AG10803 (cell line): ENCODE measurements at regions not wholly inside any gene's neighbourhood (a gene's known extent, or its start where the extent isn't known, plus 50 kb on each side); places are given as distances from the start of the nearest gene placed in this dataset.

Source experiments
- DNase-seq: peaks from one replicate; pipeline ENCODE4 v3.0.0; 2010; ENCODE audit warnings: low read depth
- H3K4me3 ChIP-seq: 2 replicates; pipeline ENCODE4 v1.5.1; 2011; ENCODE audit warnings: mild to moderate bottlenecking, low read length, control low read depth
- TF ChIP-seq, protein P1 (sequence below): conservative IDR thresholded peaks from 2 replicates; pipeline ENCODE4 v1.5.1; 2011; ENCODE audit warnings: mild to moderate bottlenecking, low read length, control low read depth, inconsistent platforms

DNA sequence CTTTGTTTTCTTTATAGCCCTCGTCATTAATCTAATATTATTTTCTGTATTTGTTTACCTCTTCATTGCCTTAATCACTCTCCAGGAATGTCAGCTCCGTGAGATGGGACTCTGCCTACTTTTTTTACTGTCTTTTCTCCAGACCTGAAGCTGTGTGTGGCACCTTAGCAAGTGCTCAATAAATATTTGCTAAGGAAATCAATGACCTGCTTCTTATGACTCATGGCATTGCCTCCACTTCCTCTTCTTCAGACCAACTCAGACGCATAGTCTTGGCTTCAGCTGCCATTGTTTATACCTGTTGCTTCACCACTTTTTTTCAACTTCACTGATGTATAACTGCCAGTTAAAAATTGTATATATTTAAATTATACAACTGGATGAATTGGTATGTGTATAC, 218.5 kb upstream of the CMC1 start:
- no peak overlapping the region for H3K4me3 ChIP-seq
- TF ChIP-seq, protein P1, sequence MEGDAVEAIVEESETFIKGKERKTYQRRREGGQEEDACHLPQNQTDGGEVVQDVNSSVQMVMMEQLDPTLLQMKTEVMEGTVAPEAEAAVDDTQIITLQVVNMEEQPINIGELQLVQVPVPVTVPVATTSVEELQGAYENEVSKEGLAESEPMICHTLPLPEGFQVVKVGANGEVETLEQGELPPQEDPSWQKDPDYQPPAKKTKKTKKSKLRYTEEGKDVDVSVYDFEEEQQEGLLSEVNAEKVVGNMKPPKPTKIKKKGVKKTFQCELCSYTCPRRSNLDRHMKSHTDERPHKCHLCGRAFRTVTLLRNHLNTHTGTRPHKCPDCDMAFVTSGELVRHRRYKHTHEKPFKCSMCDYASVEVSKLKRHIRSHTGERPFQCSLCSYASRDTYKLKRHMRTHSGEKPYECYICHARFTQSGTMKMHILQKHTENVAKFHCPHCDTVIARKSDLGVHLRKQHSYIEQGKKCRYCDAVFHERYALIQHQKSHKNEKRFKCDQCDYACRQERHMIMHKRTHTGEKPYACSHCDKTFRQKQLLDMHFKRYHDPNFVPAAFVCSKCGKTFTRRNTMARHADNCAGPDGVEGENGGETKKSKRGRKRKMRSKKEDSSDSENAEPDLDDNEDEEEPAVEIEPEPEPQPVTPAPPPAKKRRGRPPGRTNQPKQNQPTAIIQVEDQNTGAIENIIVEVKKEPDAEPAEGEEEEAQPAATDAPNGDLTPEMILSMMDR = no peak
- no peak for DNase-seq

DNA sequence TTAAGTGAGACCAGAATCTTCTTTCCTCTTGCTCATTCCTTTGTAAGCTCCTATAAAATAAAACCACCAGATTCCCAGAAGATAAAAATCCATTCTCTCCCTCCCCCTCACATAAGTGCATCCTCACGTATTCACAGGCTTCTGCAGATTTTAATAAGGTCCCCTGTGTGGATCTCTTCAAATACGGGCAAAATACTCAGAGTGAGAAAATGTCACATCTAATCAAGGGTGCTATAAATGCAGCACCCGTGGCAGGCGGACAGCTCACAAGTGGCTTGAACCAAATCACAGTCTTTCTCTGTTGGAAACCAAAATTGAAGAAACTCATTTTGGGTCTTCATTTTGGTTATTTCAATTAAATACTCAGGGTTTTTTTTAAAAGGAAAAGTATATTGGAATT, 212.9 kb upstream of the CMC1 start:
- no peak for DNase-seq
- no peak overlapping the region for H3K4me3 ChIP-seq
- TF ChIP-seq, protein P1 = no peak

GRCh38 chr3:28033059-28033784, 208.2 kb upstream of the CMC1 start:
- TF ChIP-seq, protein P1 = no peak
- no peak for DNase-seq

DNA sequence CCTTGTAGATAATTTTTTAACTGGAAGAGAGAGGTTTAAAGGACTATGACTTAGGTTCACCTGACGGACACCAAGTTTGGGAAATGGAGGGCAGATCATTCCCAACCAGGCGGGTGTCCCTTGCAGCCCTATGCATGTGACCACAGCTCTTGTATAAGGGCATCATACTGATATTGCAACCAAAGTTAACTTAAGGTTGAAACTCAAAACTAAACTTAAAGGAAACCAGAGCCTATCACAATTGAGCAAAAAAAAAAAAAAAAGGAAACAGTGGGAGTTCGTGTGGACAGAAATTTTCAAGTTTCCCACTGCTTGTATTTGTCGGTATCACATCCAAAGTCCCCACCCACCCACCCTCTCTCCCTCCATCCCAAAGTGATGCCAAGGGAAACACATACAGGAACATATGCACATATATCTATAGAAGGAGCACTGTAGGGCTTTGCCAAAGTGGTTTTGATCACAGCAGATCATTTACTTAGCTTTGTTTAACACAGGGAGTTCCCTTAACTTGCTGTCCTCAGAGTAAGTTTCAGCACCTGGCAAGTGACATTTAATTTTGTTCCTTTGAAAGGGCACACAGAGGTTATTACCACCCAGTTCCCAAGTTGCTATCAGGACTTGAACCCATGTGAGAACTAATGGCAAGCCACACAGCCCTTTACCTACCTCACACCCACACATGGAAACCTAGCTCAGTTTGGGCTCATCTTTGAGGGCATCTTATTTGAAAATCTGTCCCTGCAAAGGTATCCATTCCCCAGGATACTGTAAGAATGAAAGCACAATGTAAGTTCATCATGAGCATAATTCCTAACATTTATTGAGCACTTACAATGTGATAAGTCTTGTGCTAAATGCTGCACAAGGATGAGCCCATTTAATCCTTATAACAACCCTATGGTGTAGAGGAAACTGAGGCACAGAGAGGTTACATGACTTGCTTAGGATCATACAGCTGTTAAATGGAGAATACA, 204.5 kb upstream of the CMC1 start:
- H3K4me3 ChIP-seq = no peak overlapping the region
- no peak for DNase-seq
- TF ChIP-seq, protein P1 = no peak

More at GRCh38 chr3:28033059-28033784, 208.2 kb upstream of the CMC1 start:
- no peak overlapping the region for H3K4me3 ChIP-seq

DNA sequence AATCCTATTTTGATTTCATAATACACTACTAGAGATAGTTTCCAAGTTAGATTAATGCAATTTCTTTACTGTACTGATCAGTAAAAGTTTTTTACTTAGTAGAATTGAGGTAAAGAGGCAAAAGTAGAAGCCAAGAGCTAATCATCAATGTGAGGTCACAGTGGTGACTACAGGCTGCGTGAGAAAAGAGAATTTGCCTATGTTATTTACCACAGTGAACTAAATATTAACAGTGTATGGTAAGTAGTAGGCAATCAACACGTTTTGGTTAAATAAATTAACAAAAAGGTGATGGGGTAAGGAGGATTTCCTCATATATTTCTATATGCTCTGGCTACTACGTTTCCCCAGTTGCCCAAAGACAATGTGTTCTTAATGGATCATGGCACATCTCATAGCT, 202.2 kb upstream of the CMC1 start:
- no peak for DNase-seq
- TF ChIP-seq, protein P1 = no peak
- H3K4me3 ChIP-seq = no peak overlapping the region

- no peak overlapping the region for H3K4me3 ChIP-seq
- TF ChIP-seq, protein P1 = no peak
- DNase-seq = no peak
Observed at GRCh38 chr3:28039829-28040228, 201.6 kb upstream of the CMC1 start.
